Esophagus squamous epithelium (tissue), 5 donors: ENCODE measurements at regions not wholly inside any gene's neighbourhood (a gene's known extent, or its start where the extent isn't known, plus 50 kb on each side); places are given as distances from the start of the nearest gene placed in this dataset.

Experiments used
- DNase-seq: peaks from one replicate; lab custom pipeline; 2025; lab: John Stamatoyannopoulos, UW
- H3K27ac ChIP-seq, 4 donors: fragments of 200-600 bp; sonication (generic); one replicate each; pipeline ENCODE4 v1.5.1; 2016 to 2019; ENCODE audit warnings: mild to moderate bottlenecking in 1 of 4
- H3K27me3 ChIP-seq, 4 donors: fragments of 200-600 bp; sonication (generic); 1 replicate in 3 of 4; 2 replicates in 1 of 4; pipeline versions ENCODE4 v1.5.1 to v1.6.0; 2017 to 2021; ENCODE audit warnings: antibody characterized with exemption in 1 of 4
- H3K36me3 ChIP-seq, 3 donors: fragments of 200-600 bp; sonication (generic); one replicate each; pipeline ENCODE4 v1.5.1; 2016 to 2019
- H3K4me1 ChIP-seq, 3 donors: fragments of 200-600 bp; sonication (generic); one replicate each; pipeline ENCODE4 v1.5.1; 2017 to 2019
- H3K4me3 ChIP-seq, 4 donors: fragments of 200-600 bp; sonication (generic); 1 replicate in 3 of 4; 2 replicates in 1 of 4; pipeline ENCODE4 v1.5.1; 2016 to 2019; ENCODE audit warnings: mild to moderate bottlenecking in 2 of 4, moderate library complexity in 1 of 4
- H3K9me3 ChIP-seq, 3 donors: fragments of 200-600 bp; sonication (generic); one replicate each; pipeline ENCODE4 v1.5.1; 2016 to 2019
- POLR2A ChIP-seq, 4 donors: fragments of 450-650 bp; IDR thresholded peaks; one replicate each; pipeline ENCODE4 v1.6.1; 2017; ENCODE audit warnings: antibody characterized with exemption in 4 of 4, mild to moderate bottlenecking in 4 of 4, moderate library complexity in 3 of 4
- WGBS, 2 donors: methylation state at CpG; one replicate each; pipeline ENCODE4 v1.1.5; 2018; 5-methylcytosine and 5-hydroxymethylcytosine counted together
- intact Hi-C: fragments of 100-400 bp; cut with DNase I; formaldehyde crosslinking; loops from one replicate; pipeline ENCODE4 v1.15.0; 2022
- TF ChIP-seq, protein P1 (sequence below), 6 experiments: fragments of 450-650 bp in 4 of 6; fragments of 200-600 bp in 2 of 6; sonication (generic) in 2 of 6; IDR thresholded peaks; one replicate each; pipeline ENCODE4 v1.5.1; 2016 to 2019; ENCODE audit warnings: antibody characterized with exemption in 6 of 6, mild to moderate bottlenecking in 4 of 6, moderate library complexity in 4 of 6
- donor health status: DM: yes; HTN: yes; CAD: no.

DNA sequence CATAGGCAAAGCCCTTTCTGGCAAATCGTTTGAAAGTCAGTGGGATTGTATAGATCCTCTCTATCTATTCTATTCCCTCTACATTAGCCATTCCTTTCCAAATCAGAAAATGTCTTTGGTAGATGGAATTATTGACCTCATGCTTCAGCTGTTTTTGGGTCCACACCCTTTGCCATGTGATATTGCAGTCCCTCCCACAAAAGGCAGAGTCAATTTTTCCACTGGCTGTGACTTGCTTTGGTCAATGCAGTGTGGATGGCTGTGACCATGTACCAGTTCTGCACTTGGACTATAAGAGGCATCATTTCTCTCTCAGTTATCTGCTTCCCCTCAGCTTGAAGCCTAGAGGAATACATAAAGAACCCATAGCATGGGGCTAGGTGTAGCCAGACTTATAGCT lies 332.9 kb downstream of the PTEN start:
- WGBS, 2 donors, result 50% methylated on average over 1 of the region's 1 CpG
- intact Hi-C loops, result no loop called here
- H3K36me3 ChIP-seq, result no peaks in the 10 kb centered on the region
- peaks cover 0 to 10% (median 3%) of the 10 kb centered on the region in 3 donors for H3K4me1 ChIP-seq
- no peaks in the 10 kb centered on the region for H3K27me3 ChIP-seq
- DNase-seq, result no peak
- no peak for TF ChIP-seq POLR2A (IDR thresholded peaks at IDR 0.05)
- TF ChIP-seq, protein P1, sequence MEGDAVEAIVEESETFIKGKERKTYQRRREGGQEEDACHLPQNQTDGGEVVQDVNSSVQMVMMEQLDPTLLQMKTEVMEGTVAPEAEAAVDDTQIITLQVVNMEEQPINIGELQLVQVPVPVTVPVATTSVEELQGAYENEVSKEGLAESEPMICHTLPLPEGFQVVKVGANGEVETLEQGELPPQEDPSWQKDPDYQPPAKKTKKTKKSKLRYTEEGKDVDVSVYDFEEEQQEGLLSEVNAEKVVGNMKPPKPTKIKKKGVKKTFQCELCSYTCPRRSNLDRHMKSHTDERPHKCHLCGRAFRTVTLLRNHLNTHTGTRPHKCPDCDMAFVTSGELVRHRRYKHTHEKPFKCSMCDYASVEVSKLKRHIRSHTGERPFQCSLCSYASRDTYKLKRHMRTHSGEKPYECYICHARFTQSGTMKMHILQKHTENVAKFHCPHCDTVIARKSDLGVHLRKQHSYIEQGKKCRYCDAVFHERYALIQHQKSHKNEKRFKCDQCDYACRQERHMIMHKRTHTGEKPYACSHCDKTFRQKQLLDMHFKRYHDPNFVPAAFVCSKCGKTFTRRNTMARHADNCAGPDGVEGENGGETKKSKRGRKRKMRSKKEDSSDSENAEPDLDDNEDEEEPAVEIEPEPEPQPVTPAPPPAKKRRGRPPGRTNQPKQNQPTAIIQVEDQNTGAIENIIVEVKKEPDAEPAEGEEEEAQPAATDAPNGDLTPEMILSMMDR (IDR thresholded peaks at IDR 0.05), result no peak
- no peak overlapping the region for H3K4me3 ChIP-seq
- no peak overlapping the region for H3K27ac ChIP-seq
- H3K9me3 ChIP-seq, result no peaks in the 10 kb centered on the region

GRCh38 chr10:88198023-88198422 lies 334.6 kb downstream of the PTEN start:
- H3K9me3 ChIP-seq, result no peaks in the 10 kb centered on the region
- TF ChIP-seq, protein P1 (IDR thresholded peaks at IDR 0.05), result no peak
- TF ChIP-seq POLR2A (IDR thresholded peaks at IDR 0.05), result no peak
- no peaks in the 10 kb centered on the region for H3K27me3 ChIP-seq
- H3K27ac ChIP-seq, result no peak overlapping the region
- WGBS, 2 donors, result 39 to 47% methylated on average over 3 of the region's 3 CpGs
- no peaks in the 10 kb centered on the region for H3K36me3 ChIP-seq
- DNase-seq, result no peak
- peaks cover 0 to 10% (median 3%) of the 10 kb centered on the region in 3 donors for H3K4me1 ChIP-seq
- H3K4me3 ChIP-seq, result no peak overlapping the region
- intact Hi-C loops, result no loop called here

DNA sequence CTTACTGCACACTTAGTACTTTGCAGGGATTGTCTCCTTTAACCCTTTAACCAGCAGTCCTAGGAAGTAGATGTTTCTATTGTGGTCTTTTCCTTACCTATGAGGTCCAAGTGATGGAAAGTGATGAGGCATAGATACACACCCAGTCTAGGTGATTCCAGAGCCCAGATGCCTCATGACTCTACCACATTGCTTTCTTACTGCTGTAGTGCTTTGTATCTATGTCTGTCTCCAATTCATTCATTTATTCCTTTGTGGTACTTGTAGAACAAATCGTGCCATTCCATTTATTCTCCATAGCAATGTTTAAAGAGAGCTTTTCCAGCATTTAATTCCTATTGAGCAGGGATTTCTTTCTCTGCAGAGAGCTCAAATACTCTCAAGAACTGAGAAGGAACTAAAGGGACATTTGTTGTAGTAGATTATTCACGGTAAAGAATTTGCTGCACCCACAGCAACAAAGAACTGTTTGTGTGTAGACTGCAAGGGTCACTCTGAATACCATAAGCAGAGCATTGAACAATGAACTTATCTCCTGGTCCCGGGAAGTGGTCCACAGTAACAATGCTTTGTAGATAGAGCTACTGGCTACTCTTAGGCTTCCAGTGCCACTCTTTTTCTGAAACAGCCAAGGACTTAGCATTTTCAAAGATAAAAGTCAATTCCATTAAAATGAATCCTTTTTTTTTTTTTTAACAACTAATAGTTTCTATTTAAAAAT lies 337.0 kb downstream of the PTEN start:
- no peak overlapping the region for H3K27ac ChIP-seq
- H3K9me3 ChIP-seq, result no peaks in the 10 kb centered on the region
- TF ChIP-seq, protein P1 (IDR thresholded peaks at IDR 0.05), result no peak
- TF ChIP-seq POLR2A (IDR thresholded peaks at IDR 0.05), result no peak
- peaks cover 0 to 4% (median under 1%) of the 10 kb centered on the region in 3 donors for H3K4me1 ChIP-seq
- 75 to 80% methylated on average over 3 of the region's 3 CpGs for WGBS, 2 donors
- H3K4me3 ChIP-seq, result no peak overlapping the region
- DNase-seq, result no peak
- H3K36me3 ChIP-seq, result no peaks in the 10 kb centered on the region
- no peaks in the 10 kb centered on the region for H3K27me3 ChIP-seq
- intact Hi-C loops, result no loop called here

DNA sequence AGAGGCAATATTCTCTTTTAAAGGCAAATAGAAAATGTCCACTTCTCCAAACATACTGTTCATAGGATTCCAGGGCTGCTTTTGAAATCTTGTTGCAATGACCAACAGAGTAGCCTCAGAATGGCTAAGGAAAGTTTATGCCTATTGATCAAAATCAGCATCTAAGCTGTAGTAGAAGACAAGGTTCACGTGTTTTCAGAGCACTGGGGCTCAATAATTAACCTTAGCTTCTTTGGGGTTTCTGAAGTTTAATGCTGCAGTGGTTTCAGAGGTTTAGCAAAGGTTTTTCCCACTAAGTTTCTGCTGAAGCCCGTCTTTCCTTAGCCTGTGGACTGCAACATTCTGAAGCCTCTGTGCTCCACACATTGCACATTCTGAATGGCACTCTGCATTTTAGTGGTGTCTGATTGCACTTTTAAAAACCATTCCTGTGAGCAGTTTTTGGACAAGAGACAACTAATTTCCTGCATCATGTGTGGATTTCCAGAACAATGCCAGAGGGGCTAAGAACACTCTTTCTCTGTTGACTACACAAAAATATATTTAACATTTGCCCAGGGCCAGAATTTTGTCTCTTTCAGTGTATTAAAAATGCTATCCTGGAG lies 342.5 kb downstream of the PTEN start:
- intact Hi-C loops, result no loop called here
- Histone ChIP-seq H3K27ac (no peak overlapping the region), H3K4me1 (peaks cover 0 to 15% (median 2%) of the 10 kb centered on the region in 3 donors), H3K9me3 (no peaks in the 10 kb centered on the region), H3K27me3 (no peaks in the 10 kb centered on the region), H3K4me3 (no peak overlapping the region), H3K36me3 (no peaks in the 10 kb centered on the region)
- no peak for TF ChIP-seq POLR2A (IDR thresholded peaks at IDR 0.05)
- TF ChIP-seq, protein P1 (IDR thresholded peaks at IDR 0.05), result no peak
- no peak for DNase-seq
- 81 to 84% methylated on average over 2 of the region's 2 CpGs for WGBS, 2 donors

DNA sequence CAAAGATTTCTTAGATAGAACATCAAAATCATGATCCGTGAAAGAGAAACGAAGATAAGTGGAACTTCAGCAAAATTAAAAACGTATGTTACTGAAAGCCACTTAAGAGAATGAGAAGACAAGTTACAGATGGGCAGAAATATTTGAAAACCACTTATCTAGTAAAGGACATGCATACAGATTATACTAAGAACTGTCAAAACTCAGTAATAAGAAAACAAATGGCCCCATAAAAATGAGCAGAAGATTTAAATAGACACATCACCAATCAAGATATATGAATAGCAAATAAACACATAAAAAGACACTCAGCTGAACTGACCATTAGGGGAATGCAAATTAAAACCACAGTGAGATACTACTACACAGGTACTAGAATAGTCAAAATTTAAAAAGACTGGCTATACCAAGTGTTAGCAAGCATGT lies 343.7 kb downstream of the PTEN start:
- intact Hi-C loops, result no loop called here
- no peak for TF ChIP-seq POLR2A (IDR thresholded peaks at IDR 0.05)
- TF ChIP-seq, protein P1 (IDR thresholded peaks at IDR 0.05), result no peak
- peaks cover 0 to 19% (median 2%) of the 10 kb centered on the region in 3 donors for H3K4me1 ChIP-seq
- DNase-seq, result no peak
- H3K27me3 ChIP-seq, result peaks cover 0 to 2% (median 0%) of the 10 kb centered on the region in 4 donors
- H3K4me3 ChIP-seq, result no peak overlapping the region
- 81 to 86% methylated on average over 3 of the region's 3 CpGs for WGBS, 2 donors
- H3K9me3 ChIP-seq, result no peaks in the 10 kb centered on the region
- H3K36me3 ChIP-seq, result no peaks in the 10 kb centered on the region
- no peak overlapping the region for H3K27ac ChIP-seq
